ENCODE measurements at regions not wholly inside any gene's neighbourhood (a gene's known extent, or its start where the extent isn't known, plus 50 kb on each side); places are given as distances from the start of the nearest gene placed in this dataset.

GRCh38 chr2:167703441-167703840, 544.0 kb downstream of the STK39 start:
- TF ChIP-seq, protein P1, sequence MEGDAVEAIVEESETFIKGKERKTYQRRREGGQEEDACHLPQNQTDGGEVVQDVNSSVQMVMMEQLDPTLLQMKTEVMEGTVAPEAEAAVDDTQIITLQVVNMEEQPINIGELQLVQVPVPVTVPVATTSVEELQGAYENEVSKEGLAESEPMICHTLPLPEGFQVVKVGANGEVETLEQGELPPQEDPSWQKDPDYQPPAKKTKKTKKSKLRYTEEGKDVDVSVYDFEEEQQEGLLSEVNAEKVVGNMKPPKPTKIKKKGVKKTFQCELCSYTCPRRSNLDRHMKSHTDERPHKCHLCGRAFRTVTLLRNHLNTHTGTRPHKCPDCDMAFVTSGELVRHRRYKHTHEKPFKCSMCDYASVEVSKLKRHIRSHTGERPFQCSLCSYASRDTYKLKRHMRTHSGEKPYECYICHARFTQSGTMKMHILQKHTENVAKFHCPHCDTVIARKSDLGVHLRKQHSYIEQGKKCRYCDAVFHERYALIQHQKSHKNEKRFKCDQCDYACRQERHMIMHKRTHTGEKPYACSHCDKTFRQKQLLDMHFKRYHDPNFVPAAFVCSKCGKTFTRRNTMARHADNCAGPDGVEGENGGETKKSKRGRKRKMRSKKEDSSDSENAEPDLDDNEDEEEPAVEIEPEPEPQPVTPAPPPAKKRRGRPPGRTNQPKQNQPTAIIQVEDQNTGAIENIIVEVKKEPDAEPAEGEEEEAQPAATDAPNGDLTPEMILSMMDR (IDR thresholded peaks at IDR 0.05; ENCODE audit: low read depth, low read length), result no peak
- no peak for TF ChIP-seq EZH2phosphoT487 (IDR thresholded peaks at IDR 0.05; ENCODE audit: low read depth)

Data from OCI-LY3 (cell line).